Coronary artery (tissue), 2 donors: ENCODE measurements at regions not wholly inside any gene's neighbourhood (a gene's known extent, or its start where the extent isn't known, plus 50 kb on each side); places are given as distances from the start of the nearest gene placed in this dataset.

Experiments
- DNase-seq: peaks from one replicate; pipeline ENCODE4 v3.0.0-alpha.2; 2017; ENCODE audit warnings: low spot score
- H3K27ac ChIP-seq, 2 donors: fragments of 200-600 bp; sonication (generic); one replicate each; pipeline ENCODE4 v1.5.1; 2016 to 2019
- H3K4me3 ChIP-seq: fragments of 200-600 bp; sonication (generic); 2 replicates; pipeline ENCODE4 v1.5.1; 2016; ENCODE audit warnings: mild to moderate bottlenecking, moderate library complexity
- TF ChIP-seq, protein P1 (sequence below): fragments of 200-600 bp; sonication (generic); IDR thresholded peaks from one replicate; pipeline ENCODE4 v1.5.1; 2019; ENCODE audit warnings: antibody characterized with exemption

DNA sequence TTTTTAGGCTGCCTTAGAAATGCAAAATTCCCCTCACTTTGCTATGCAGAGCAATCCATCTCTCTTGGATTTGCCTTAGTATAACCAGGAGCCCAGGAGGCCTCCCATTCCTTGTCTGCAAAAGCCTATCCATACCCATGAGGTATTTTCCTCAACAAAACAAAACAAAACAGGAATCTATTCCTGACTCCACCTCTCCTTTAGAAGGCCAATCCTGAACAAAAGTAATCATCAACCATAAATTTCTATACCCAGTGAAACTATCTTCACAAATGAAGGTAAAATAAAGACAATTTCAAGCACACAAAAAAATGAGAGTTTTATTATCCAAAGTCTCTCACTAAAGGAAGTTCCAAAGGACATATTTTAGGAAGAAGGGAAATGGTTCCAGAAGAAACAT, 365.7 kb downstream of the KCNRG start:
- Histone ChIP-seq H3K27ac (no peak overlapping the region), H3K4me3 (no peak overlapping the region)
- DNase-seq = no peak
- TF ChIP-seq, protein P1, sequence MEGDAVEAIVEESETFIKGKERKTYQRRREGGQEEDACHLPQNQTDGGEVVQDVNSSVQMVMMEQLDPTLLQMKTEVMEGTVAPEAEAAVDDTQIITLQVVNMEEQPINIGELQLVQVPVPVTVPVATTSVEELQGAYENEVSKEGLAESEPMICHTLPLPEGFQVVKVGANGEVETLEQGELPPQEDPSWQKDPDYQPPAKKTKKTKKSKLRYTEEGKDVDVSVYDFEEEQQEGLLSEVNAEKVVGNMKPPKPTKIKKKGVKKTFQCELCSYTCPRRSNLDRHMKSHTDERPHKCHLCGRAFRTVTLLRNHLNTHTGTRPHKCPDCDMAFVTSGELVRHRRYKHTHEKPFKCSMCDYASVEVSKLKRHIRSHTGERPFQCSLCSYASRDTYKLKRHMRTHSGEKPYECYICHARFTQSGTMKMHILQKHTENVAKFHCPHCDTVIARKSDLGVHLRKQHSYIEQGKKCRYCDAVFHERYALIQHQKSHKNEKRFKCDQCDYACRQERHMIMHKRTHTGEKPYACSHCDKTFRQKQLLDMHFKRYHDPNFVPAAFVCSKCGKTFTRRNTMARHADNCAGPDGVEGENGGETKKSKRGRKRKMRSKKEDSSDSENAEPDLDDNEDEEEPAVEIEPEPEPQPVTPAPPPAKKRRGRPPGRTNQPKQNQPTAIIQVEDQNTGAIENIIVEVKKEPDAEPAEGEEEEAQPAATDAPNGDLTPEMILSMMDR = no peak

DNA sequence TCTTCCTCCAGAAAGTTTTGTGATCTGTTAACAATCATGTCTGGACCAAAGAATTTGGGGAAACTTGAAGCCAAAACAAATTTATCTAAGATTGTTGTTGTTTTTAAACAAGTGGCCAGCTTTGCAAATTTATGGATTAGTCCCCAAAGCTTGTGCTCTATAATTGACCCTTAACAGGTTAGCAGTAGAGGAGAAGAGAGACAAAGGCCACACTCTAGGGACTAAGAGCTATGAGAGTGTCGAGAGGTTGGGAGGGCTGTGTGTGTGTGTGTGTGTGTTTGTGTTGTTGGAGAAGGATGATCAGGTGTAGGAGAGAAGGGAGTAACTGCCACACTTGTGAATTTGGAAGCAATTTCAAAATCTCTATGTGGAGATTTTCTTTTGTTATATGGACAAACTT, 367.3 kb downstream of the KCNRG start:
- no peak overlapping the region for H3K4me3 ChIP-seq
- DNase-seq = no peak
- TF ChIP-seq, protein P1 = no peak
- no peak overlapping the region for H3K27ac ChIP-seq

DNA sequence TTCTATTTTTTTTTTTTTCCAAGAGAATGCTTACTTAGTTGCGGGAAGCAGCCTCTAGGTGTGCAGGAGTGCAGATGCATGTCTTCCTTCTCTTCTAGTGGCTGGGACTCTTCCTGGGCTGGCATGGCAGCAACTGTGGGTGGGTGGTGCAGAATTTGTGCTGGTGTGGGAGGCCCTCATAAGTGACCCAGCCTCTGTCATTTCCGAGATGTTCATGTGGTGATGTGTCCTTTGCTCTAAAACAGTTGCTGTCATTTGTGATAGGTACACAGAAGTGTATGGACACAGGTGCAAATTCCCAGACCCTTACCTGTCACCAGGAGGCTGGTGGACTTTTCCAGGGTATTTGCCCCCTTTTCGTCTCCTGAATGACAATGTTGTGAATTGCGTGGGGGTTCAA, 367.7 kb downstream of the KCNRG start:
- no peak for DNase-seq
- Histone ChIP-seq H3K4me3 (no peak overlapping the region), H3K27ac (no peak overlapping the region)
- TF ChIP-seq, protein P1 = no peak

DNA sequence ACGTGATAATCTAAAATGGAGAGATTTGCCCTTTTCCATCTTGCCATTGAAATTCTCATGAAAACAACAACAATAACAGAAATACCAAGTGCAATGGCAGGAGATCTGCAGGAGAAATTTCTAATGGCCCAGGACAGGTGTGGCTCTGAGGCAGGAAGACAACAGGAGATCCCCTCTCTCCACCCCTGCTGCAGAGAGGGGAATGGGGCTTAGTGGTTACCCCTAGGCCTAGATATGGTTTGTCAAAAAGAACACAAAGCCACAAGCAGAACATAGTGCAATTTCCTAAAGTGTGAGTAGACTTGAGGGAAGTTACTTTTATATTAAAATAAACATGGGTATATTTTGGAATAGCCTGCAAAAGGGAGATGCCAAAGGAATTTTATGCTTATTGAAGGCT, 369.5 kb downstream of the KCNRG start:
- DNase-seq = no peak
- TF ChIP-seq, protein P1 = no peak
- H3K27ac ChIP-seq = no peak overlapping the region
- no peak overlapping the region for H3K4me3 ChIP-seq

DNA sequence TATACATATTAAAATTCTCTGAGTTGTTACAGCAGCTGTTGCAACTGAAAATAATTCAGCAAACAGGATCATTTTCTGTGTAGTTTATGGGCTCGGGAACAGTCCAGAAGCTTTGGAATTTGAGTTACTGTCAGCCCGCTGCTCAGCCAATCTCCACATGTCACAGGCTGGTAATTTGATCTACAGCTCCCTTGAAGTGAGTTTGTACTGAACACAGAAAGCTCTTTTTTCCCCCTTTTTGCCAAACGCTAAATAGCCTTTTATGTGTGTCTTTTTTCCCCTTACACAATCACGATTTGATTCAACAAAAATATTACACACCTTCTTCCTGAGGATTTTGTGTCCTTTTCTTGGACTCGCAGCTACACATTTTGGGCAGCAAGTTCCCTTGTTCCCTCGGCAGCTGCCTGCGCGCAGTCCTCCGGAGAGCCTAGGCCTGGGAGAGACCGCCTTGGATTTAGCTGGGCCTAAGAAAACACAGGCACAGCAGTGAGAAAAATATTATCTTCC, 371.4 kb downstream of the KCNRG start:
- no peak for DNase-seq
- H3K27ac ChIP-seq = peak overlapping the region; percentile 5 to 51
- H3K4me3 ChIP-seq = peak overlapping the region; percentile 1
- TF ChIP-seq, protein P1 = no peak

DNA sequence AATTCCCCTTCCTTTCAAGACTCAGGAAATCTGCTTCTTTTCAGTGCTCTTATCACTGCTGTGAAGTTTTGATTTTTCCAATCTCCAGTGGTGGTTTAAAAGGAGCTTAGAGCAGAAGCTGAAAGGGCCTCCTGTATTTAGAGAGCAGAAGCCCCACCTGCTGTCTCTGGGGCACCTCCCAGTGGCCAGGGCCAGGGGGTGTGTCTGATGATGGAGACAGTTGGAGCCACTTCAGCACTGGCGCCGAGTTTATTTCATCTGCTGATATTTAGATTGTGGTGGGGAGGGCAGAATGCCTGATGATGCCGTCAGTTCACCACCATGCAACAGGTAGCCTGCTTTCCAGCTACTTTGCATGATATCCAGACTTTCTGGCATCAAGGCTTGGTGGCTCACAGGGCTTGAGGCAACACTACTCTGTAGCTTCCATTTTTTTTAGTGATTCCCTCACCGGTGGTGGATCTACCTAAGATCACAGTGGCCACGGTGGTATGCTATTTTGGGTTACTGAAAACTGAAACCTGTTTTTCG, 371.9 kb downstream of the KCNRG start:
- Histone ChIP-seq H3K27ac (peak overlapping the region; percentile 5 to 51), H3K4me3 (peak overlapping the region; percentile 1)
- TF ChIP-seq, protein P1 = no peak
- DNase-seq = no peak

DNA sequence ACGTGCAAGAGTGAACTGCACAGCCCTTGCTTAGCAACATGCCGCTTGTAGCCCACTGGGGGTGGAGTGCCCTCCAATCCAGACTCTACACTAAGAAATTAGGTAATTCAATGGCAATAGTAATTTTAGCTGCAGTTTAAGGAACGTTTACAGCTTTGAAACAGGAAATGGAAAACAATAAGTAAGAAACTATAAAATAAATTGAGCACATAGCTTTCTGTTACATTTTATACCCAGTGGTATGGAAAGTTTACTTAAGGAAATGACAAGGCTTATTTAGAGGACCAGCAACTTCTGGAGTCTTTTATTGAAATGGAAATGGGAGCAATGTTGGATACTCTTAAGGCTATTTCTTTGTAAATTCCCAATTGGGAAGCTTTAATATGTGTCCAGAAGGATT, 373.2 kb downstream of the KCNRG start:
- TF ChIP-seq, protein P1 = no peak
- H3K27ac ChIP-seq = no peak overlapping the region
- no peak for DNase-seq
- H3K4me3 ChIP-seq = no peak overlapping the region
